Erythroblast (primary cell): ENCODE measurements at regions not wholly inside any gene's neighbourhood (a gene's known extent, or its start where the extent isn't known, plus 50 kb on each side); places are given as distances from the start of the nearest gene placed in this dataset.

Experiments
- GATA1 ChIP-seq: IDR thresholded peaks from 2 replicates; pipeline ENCODE4 v1.6.1; 2011; ENCODE audit warnings: low read depth, mild to moderate bottlenecking, control low read depth, low read length, moderate library complexity
- POLR2A ChIP-seq: IDR thresholded peaks from 2 replicates; pipeline ENCODE4 v1.6.1; 2011; ENCODE audit warnings: mild to moderate bottlenecking, low read length

DNA sequence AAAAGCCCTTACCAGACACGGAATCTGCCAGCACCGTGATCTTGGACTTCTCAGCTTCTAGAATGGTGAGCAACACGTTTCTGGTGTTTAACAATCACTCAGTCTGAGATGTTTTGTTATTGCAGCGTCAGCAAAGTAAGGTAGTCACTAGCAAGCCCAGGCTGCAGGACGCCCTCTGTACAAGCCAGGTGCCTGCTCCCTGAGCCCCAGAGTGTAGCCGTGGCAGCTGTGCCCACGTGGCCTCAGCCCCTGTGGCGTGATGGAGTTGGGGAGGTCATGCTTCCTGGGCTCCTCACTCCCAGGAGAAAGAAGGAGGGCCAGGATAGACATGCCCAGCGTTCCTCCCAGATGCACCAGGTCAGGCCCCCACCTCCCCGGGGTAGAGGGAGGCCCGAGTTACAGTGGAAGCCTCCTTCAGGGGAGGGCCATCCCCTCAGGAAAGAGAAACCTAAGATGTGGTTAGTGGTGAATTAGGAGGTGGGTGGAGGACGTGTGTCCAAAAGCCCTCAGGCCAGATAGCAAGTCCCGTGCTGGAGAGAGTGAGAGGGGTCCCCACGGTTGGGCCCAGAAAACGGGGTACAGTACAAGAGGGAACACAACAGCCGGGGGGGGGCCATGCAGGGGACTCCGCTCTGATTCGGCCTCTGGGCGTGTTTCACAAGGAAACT, 169.6 kb upstream of the SOX1 start:
- TF ChIP-seq POLR2A = no peak
- no peak for TF ChIP-seq GATA1
